Activated naive CD4-positive, alpha-beta T cell (primary cell): ENCODE measurements at regions not wholly inside any gene's neighbourhood (a gene's known extent, or its start where the extent isn't known, plus 50 kb on each side); places are given as distances from the start of the nearest gene placed in this dataset.

Experiments
- DNase-seq, 4 experiments: peaks; one replicate each; lab custom pipeline; 2025; lab: John Stamatoyannopoulos, UW

GRCh38 chr3:9301091-9301490 is 51.6 kb upstream of the SRGAP3 start:
- DNase-seq = no peak

GRCh38 chr3:9301798-9302197 is 52.4 kb upstream of the SRGAP3 start:
- no peak for DNase-seq

- peak; percentile 50 to 67 (median 63) for DNase-seq
These were observed 53.2 kb upstream of the SRGAP3 start for GRCh38 chr3:9302425-9303181.

- DNase-seq = no peak
These were observed 54.4 kb upstream of the THUMPD3 start for GRCh38 chr3:9308298-9308990.

GRCh38 chr3:9310043-9310442 is 52.8 kb upstream of the THUMPD3 start:
- no peak for DNase-seq

- DNase-seq = no peak
These were observed 51.6 kb upstream of the THUMPD3 start for GRCh38 chr3:9311228-9311627.
